HCT116 (cell line): ENCODE measurements at regions not wholly inside any gene's neighbourhood (a gene's known extent, or its start where the extent isn't known, plus 50 kb on each side); places are given as distances from the start of the nearest gene placed in this dataset.

Experiments
- ATF3 ChIP-seq: IDR thresholded peaks from 2 replicates; pipeline ENCODE4 v1.6.1; 2012
- CBX3 ChIP-seq: IDR thresholded peaks from 2 replicates; pipeline ENCODE4 v1.6.1; 2012; ENCODE audit warnings: low read depth
- CEBPB ChIP-seq: IDR thresholded peaks from 2 replicates; pipeline ENCODE4 v1.6.1; 2012; ENCODE audit warnings: low read depth
- CTCF ChIP-seq, 3 experiments: fragments of 200-600 bp in 1 of 3; sonication (generic) in 1 of 3; IDR thresholded peaks in 2 of 3; conservative IDR thresholded peaks in 1 of 3; 2 replicates each; pipeline ENCODE4 v1.5.1; 2012 to 2017; ENCODE audit warnings: low read depth in 2 of 3, low read length in 2 of 3, antibody characterized with exemption in 1 of 3, borderline replicate concordance in 1 of 3, control low read depth in 1 of 3, mild to moderate bottlenecking in 1 of 3, mixed read lengths in 1 of 3, mixed run types in 1 of 3, moderate library complexity in 1 of 3; ENCODE audit not compliant: insufficient read depth in 1 of 3
- EZH2 ChIP-seq: fragments of 200-600 bp; sonication (generic); IDR thresholded peaks from 2 replicates; pipeline ENCODE4 v1.6.1; 2017; ENCODE audit warnings: antibody characterized with exemption, mixed run types
- EZH2phosphoT487 ChIP-seq: fragments of 200-600 bp; IDR thresholded peaks from 2 replicates; pipeline ENCODE4 v1.6.1; 2018; ENCODE audit warnings: antibody characterized with exemption, borderline replicate concordance
- MAX ChIP-seq: IDR thresholded peaks from 2 replicates; pipeline ENCODE4 v1.6.1; 2012
- POLR2A ChIP-seq: IDR thresholded peaks from 2 replicates; pipeline ENCODE4 v1.7.0; 2011; ENCODE audit warnings: borderline replicate concordance; ENCODE audit not compliant: insufficient read depth, insufficient read length; ENCODE audit errors: extremely low read depth
- POLR2AphosphoS5 ChIP-seq: IDR thresholded peaks from 2 replicates; pipeline ENCODE4 v1.6.1; 2011; ENCODE audit warnings: mild to moderate bottlenecking, low read depth, low read length, moderate library complexity
- REST ChIP-seq: IDR thresholded peaks from 2 replicates; pipeline ENCODE4 v1.6.1; 2012; ENCODE audit warnings: low read depth
- SIN3A ChIP-seq: IDR thresholded peaks from 2 replicates; pipeline ENCODE4 v1.6.1; 2012; ENCODE audit warnings: low read depth
- SP1 ChIP-seq: IDR thresholded peaks from 2 replicates; pipeline ENCODE4 v1.6.1; 2012; ENCODE audit warnings: low read depth
- TCF7L2 ChIP-seq: IDR thresholded peaks from 2 replicates; pipeline ENCODE4 v1.7.0; 2011; ENCODE audit warnings: borderline replicate concordance, inconsistent platforms; ENCODE audit not compliant: insufficient read depth, insufficient read length; ENCODE audit errors: extremely low read depth

- TF ChIP-seq CTCF (IDR thresholded peaks at IDR 0.05 in 2 of 3, conservative IDR thresholded peaks at IDR 0.05 in 1 of 3; ENCODE audit: borderline replicate concordance in 1 of 3, insufficient read depth in 1 of 3, low read depth in 2 of 3, low read length in 2 of 3) (no peak), POLR2A (no peak), REST (no peak), SP1 (no peak), TCF7L2 (no peak), MAX (no peak), ATF3 (no peak), POLR2AphosphoS5 (no peak), SIN3A (no peak), CEBPB (no peak), EZH2 (no peak), CBX3 (no peak), EZH2phosphoT487 (no peak)
These were observed 376.7 kb upstream of the MAOA start for GRCh38 chrX:43279341-43279808.
